ENCODE measurements at regions not wholly inside any gene's neighbourhood (a gene's known extent, or its start where the extent isn't known, plus 50 kb on each side); places are given as distances from the start of the nearest gene placed in this dataset.

GRCh38 chr1:81125672-81126071 lies 675.1 kb upstream of the ADGRL2 start:
- Histone ChIP-seq H3K36me3 (no peaks in the 10 kb centered on the region), H3K27ac (replicated peaks in 1 of 4) (no peak overlapping the region), H3K4me3 (no peak overlapping the region), H3K9me3 (no peaks in the 10 kb centered on the region), H3K27me3 (no peaks in the 10 kb centered on the region), H3K4me1 (peaks cover 0 to 15% (median 0%) of the 10 kb centered on the region in 4 donors)
- TF ChIP-seq POLR2AphosphoS5 (IDR thresholded peaks at IDR 0.05) = no peak
- TF ChIP-seq EP300 (IDR thresholded peaks at IDR 0.05) = no peak
- TF ChIP-seq POLR2A (IDR thresholded peaks at IDR 0.05; ENCODE audit: low read depth) = no peak
- no peak for TF ChIP-seq CTCF (IDR thresholded peaks at IDR 0.05)
- no peak for DNase-seq (ENCODE audit: extremely low spot score)
- WGBS = 29% methylated on average over 4 of the region's 4 CpGs
- intact Hi-C loops (cut with DNase I) = no loop called here

- no peak for TF ChIP-seq POLR2AphosphoS5 (IDR thresholded peaks at IDR 0.05)
- no peak for TF ChIP-seq EP300 (IDR thresholded peaks at IDR 0.05)
- TF ChIP-seq CTCF (IDR thresholded peaks at IDR 0.05) = no peak
- TF ChIP-seq POLR2A (IDR thresholded peaks at IDR 0.05; ENCODE audit: low read depth) = no peak
- WGBS = 84% methylated on average over 5 of the region's 5 CpGs
- intact Hi-C loops (cut with DNase I) = no loop called here
- Histone ChIP-seq H3K27ac (replicated peaks in 1 of 4) (no peak overlapping the region), H3K36me3 (no peaks in the 10 kb centered on the region), H3K9me3 (no peaks in the 10 kb centered on the region), H3K4me3 (no peak overlapping the region), H3K27me3 (no peaks in the 10 kb centered on the region), H3K4me1 (peaks cover 0 to 7% (median 0%) of the 10 kb centered on the region in 4 donors)
- DNase-seq (ENCODE audit: extremely low spot score) = no peak
These were observed 679.4 kb upstream of the ADGRL2 start for GRCh38 chr1:81121306-81121705.

- no peak for DNase-seq (ENCODE audit: extremely low spot score)
- H3K9me3 ChIP-seq = no peaks in the 10 kb centered on the region
- intact Hi-C loops (cut with DNase I) = no loop called here
- H3K27ac ChIP-seq (replicated peaks in 1 of 4) = no peak overlapping the region
- WGBS = 92% methylated on average over 1 of the region's 1 CpG
- H3K27me3 ChIP-seq = no peaks in the 10 kb centered on the region
- TF ChIP-seq POLR2AphosphoS5 (IDR thresholded peaks at IDR 0.05) = no peak
- no peak overlapping the region for H3K4me3 ChIP-seq
- no peaks in the 10 kb centered on the region for H3K4me1 ChIP-seq
- no peaks in the 10 kb centered on the region for H3K36me3 ChIP-seq
These were observed 681.4 kb upstream of the ADGRL2 start for GRCh38 chr1:81119319-81119718.

DNA sequence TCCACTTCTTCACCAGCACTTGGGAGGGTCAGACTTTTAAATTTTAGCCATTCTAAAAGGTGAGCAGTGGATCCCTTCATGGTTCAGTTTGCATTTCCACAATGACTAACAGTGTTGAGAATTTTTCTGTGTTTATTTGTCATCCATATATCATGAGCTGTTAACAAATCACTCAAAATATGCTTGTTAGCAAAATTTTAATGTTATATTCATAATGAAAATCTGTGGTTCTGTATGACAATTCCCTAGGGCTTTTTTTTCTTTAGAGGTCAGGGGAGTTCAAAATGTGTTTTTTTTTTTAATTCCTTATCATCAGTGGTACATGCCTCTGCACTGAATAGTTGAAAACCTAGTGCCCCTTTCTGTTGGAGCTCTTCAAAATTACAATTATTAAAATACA lies 682.2 kb upstream of the ADGRL2 start:
- intact Hi-C loops (cut with DNase I) = no loop called here
- no peak for TF ChIP-seq EP300 (IDR thresholded peaks at IDR 0.05)
- no peak for TF ChIP-seq CTCF (IDR thresholded peaks at IDR 0.05)
- no peak for TF ChIP-seq POLR2AphosphoS5 (IDR thresholded peaks at IDR 0.05)
- no peak for TF ChIP-seq POLR2A (IDR thresholded peaks at IDR 0.05; ENCODE audit: low read depth)
- DNase-seq (ENCODE audit: extremely low spot score) = no peak

DNA sequence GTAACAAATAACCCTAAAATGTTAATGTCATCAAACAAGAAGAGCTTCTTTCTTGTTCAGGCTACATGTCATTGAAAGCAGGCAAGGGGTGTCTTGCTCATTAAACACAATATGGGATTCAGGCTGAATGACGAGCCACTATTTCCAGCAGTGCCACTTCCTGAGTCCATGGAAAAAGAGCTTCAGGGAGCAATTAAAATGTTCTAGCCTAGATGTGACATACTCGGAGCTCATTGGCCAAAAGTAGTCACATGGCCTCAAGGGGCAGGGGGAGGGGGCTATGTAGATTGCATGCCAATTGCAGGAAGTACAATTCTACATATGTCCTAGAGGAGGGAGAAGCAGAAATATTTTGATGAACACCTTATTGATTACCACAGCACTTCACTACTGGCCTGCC lies 685.3 kb upstream of the ADGRL2 start:
- Histone ChIP-seq H3K27me3 (no peaks in the 10 kb centered on the region), H3K4me3 (no peak overlapping the region), H3K36me3 (no peaks in the 10 kb centered on the region), H3K4me1 (no peaks in the 10 kb centered on the region), H3K9me3 (no peaks in the 10 kb centered on the region), H3K27ac (replicated peaks in 1 of 4) (no peak overlapping the region)
- WGBS = 72% methylated on average over 2 of the region's 2 CpGs
- no peak for DNase-seq (ENCODE audit: extremely low spot score)
- intact Hi-C loops (cut with DNase I) = no loop called here
- TF ChIP-seq EP300 (IDR thresholded peaks at IDR 0.05) (no peak), CTCF (IDR thresholded peaks at IDR 0.05) (no peak), POLR2A (IDR thresholded peaks at IDR 0.05; ENCODE audit: low read depth) (no peak), POLR2AphosphoS5 (IDR thresholded peaks at IDR 0.05) (no peak)

More for the DNA sequence above, 682.2 kb upstream of the ADGRL2 start:
- H3K4me1 ChIP-seq = no peaks in the 10 kb centered on the region
- no peak overlapping the region for H3K4me3 ChIP-seq
- no peaks in the 10 kb centered on the region for H3K9me3 ChIP-seq
- no peak overlapping the region for H3K27ac ChIP-seq (replicated peaks in 1 of 4)
- no peaks in the 10 kb centered on the region for H3K27me3 ChIP-seq
- H3K36me3 ChIP-seq = no peaks in the 10 kb centered on the region
